GM12872 (cell line): ENCODE measurements at regions not wholly inside any gene's neighbourhood (a gene's known extent, or its start where the extent isn't known, plus 50 kb on each side); places are given as distances from the start of the nearest gene placed in this dataset.

Source experiments
- TF ChIP-seq, protein P1 (sequence below): IDR thresholded peaks from 3 replicates; pipeline ENCODE4 v1.5.1; 2011; ENCODE audit warnings: low read depth, mild to moderate bottlenecking, low read length, moderate library complexity; ENCODE audit not compliant: insufficient read depth

- TF ChIP-seq, protein P1, sequence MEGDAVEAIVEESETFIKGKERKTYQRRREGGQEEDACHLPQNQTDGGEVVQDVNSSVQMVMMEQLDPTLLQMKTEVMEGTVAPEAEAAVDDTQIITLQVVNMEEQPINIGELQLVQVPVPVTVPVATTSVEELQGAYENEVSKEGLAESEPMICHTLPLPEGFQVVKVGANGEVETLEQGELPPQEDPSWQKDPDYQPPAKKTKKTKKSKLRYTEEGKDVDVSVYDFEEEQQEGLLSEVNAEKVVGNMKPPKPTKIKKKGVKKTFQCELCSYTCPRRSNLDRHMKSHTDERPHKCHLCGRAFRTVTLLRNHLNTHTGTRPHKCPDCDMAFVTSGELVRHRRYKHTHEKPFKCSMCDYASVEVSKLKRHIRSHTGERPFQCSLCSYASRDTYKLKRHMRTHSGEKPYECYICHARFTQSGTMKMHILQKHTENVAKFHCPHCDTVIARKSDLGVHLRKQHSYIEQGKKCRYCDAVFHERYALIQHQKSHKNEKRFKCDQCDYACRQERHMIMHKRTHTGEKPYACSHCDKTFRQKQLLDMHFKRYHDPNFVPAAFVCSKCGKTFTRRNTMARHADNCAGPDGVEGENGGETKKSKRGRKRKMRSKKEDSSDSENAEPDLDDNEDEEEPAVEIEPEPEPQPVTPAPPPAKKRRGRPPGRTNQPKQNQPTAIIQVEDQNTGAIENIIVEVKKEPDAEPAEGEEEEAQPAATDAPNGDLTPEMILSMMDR: no peak
Measured at GRCh38 chr4:174091130-174091529, 192.3 kb downstream of the FBXO8 start.

GRCh38 chr4:174089711-174090110, 193.8 kb downstream of the FBXO8 start:
- TF ChIP-seq, protein P1: no peak

DNA sequence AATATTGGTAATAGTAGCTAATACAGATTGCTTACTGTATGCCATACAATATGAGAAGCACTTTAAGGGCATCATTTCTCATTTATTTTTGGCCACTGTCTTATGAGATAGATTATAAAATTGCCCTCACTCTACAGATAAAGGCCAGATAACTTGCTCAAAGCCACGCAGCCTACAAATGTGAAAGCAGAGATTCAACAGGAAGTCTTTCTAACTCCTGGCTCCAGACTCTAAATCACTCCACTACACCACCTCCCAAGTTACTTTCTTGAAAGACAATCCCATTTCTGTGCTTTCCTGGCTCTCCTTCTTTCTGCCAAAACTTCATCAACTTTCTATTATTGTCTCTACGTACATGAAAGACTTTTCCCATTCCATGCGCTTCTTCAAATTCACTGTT, 194.7 kb downstream of the FBXO8 start:
- TF ChIP-seq, protein P1: no peak

- TF ChIP-seq, protein P1: no peak
Measured at GRCh38 chr4:174086829-174087799, 196.4 kb downstream of the FBXO8 start.

GRCh38 chr4:174084981-174085380, 198.5 kb downstream of the FBXO8 start:
- TF ChIP-seq, protein P1: no peak

DNA sequence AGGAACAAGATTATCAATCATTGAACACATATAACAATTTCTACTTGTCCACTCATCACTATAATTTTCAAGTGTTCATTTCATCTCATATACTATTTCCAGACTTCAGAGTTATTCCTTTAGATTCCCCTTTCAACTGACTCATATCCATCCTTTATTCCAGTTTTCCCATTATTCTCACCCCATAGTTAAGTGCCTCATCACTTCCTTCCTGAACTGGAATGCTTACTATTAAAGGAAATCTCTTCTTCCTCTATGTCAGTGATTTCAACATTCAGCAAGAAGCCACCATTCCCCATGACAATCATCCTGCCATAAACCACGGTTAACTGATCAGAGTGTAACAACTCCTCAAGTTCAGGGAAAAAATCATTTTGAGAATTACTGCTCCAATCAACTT, 198.9 kb downstream of the FBXO8 start:
- TF ChIP-seq, protein P1: no peak

GRCh38 chr4:174080361-174080760, 203.1 kb downstream of the FBXO8 start:
- TF ChIP-seq, protein P1: no peak
